GM12874 (cell line): ENCODE measurements at regions not wholly inside any gene's neighbourhood (a gene's known extent, or its start where the extent isn't known, plus 50 kb on each side); places are given as distances from the start of the nearest gene placed in this dataset.

Experiments used
- CTCF ChIP-seq: IDR thresholded peaks from 2 replicates; pipeline ENCODE4 v1.5.1; 2011; ENCODE audit warnings: low read depth, mild to moderate bottlenecking, control low read depth, low read length, moderate library complexity; ENCODE audit not compliant: insufficient read depth

GRCh38 chr12:4202487-4202886 lies 71.1 kb upstream of the CCND2 start:
- no peak for TF ChIP-seq CTCF

GRCh38 chr12:4201333-4202100 lies 72.0 kb upstream of the CCND2 start:
- no peak for TF ChIP-seq CTCF

GRCh38 chr12:4197922-4198763 lies 75.4 kb upstream of the CCND2 start:
- no peak for TF ChIP-seq CTCF

GRCh38 chr12:4196805-4197420 lies 76.6 kb upstream of the CCND2 start:
- TF ChIP-seq CTCF = no peak

DNA sequence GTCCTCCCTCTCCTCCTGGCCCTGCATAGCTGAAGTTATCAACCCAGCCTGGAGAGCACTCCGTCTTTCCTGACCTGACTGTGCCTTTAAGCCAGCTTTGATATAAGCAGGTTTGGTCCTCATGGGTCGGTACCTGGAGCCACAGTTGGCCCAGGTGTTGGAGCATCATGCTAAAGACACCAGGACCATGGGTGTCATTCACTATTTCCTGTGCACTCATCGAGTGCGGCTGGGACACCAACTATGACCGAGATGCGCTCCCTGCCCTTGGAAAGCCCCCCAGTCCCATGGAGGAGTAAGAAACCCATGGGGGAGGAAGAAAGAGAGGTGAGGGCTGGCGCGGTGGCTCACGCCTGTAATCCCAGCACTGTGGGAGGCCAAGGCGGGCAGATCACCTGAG lies 78.9 kb upstream of the CCND2 start:
- TF ChIP-seq CTCF = no peak

DNA sequence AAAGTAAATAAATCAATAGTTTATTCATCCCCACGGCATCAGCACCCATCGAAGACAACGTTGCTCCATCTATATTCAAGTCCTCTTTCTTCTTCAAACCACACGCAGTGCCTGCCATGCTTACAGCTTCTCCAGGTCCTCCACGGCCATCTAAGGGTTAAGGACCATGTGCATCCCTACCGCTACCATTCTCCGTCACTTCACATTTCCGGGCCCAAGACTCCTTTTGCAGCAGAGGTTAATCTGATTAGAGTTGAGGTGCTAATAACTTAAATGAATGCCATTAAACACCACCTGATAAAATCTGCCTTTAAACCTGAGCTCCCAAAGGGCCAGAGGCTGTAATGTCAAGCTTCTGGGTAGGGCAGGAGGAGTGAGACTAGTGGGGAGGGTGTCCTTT lies 79.7 kb upstream of the CCND2 start:
- no peak for TF ChIP-seq CTCF

DNA sequence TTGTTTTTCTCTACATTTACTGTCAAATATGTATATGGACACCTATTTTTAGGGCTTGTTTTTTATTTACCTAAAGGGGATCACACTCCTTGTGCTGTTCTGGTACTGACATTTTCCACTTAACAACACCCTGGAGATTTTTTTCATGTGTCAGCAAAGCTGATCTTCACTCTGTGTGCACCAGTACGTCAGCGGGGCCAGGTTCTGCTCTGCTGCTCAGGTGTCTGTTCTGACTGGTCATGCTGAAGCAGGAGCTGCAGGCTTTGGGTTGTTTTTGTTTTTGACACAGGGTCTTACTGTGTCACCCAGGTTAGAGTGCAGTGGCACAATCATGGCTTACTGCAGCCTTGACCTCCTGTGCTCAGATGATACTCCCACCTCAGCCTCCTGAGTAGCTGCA lies 81.9 kb upstream of the CCND2 start:
- TF ChIP-seq CTCF = no peak
